OCI-LY3 (cell line): ENCODE measurements at regions not wholly inside any gene's neighbourhood (a gene's known extent, or its start where the extent isn't known, plus 50 kb on each side); places are given as distances from the start of the nearest gene placed in this dataset.

Experiments
- CTCF ChIP-seq: fragments of 200-600, 300-600 bp; sonication (generic); IDR thresholded peaks from 2 replicates; pipeline ENCODE4 v1.5.1; 2014; ENCODE audit warnings: antibody characterized with exemption, low read length, low read depth
- EZH2phosphoT487 ChIP-seq: fragments of 200-600 bp; shearing (Covaris generic); IDR thresholded peaks from 2 replicates; pipeline ENCODE4 v1.6.1; 2018; ENCODE audit warnings: antibody characterized with exemption, mixed run types, low read depth

DNA sequence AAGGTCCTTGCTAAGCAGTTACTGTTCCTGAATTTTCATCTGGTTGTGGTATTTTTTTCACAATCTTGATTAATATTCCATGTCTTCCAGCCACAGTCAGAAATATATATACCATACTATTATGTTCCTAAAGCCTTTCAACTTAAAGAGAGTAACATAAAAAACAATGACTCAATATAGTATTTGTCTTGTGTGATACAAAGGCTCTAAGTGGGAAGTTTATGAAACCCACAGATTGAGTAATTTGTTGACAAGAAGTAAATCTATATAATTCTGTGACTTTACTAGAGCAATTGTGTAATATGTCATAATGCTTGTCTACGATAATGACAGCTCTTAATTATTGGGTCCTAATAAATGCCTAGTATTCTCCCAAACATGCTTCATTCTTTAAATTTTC lies 509.4 kb downstream of the ISL1 start:
- TF ChIP-seq CTCF (no peak), EZH2phosphoT487 (no peak)
